WTC11 (cell line): ENCODE measurements at regions not wholly inside any gene's neighbourhood (a gene's known extent, or its start where the extent isn't known, plus 50 kb on each side); places are given as distances from the start of the nearest gene placed in this dataset.

Source experiments
- CREM ChIP-seq: sonication (generic); formaldehyde crosslinking; IDR thresholded peaks from 2 replicates; pipeline ENCODE4 v1.8.1; 2022; ENCODE audit warnings: mild to moderate bottlenecking, missing genetic modification reagents, moderate library complexity
- CTCF ChIP-seq: fragments of 200-600 bp; IDR thresholded peaks from 2 replicates; pipeline ENCODE4 v1.8.0; 2022; ENCODE audit warnings: antibody characterized with exemption
- ETV6 ChIP-seq: sonication (generic); formaldehyde crosslinking; IDR thresholded peaks from 2 replicates; pipeline ENCODE4 v1.8.1; 2022; ENCODE audit warnings: mild to moderate bottlenecking, missing genetic modification reagents
- SP1 ChIP-seq: sonication (generic); formaldehyde crosslinking; conservative IDR thresholded peaks from 2 replicates; pipeline ENCODE4 v1.8.1; 2022; ENCODE audit warnings: missing genetic modification reagents
- TEAD4 ChIP-seq: sonication (generic); formaldehyde crosslinking; IDR thresholded peaks from 2 replicates; pipeline ENCODE4 v1.8.0; 2022; ENCODE audit warnings: mild to moderate bottlenecking, missing genetic modification reagents
- TP53 ChIP-seq: sonication (generic); formaldehyde crosslinking; IDR thresholded peaks from 2 replicates; pipeline ENCODE4 v1.8.1; 2023; ENCODE audit warnings: mild to moderate bottlenecking, missing genetic modification reagents
- ZNF232 ChIP-seq: sonication (generic); formaldehyde crosslinking; IDR thresholded peaks from 2 replicates; pipeline ENCODE4 v1.8.0; 2022; ENCODE audit warnings: mild to moderate bottlenecking, missing genetic modification reagents
- ZNF532 ChIP-seq: fragments of 250-450 bp; sonication (Bioruptor Pico); IDR thresholded peaks from 2 replicates; pipeline ENCODE4 v1.9.0; 2021; ENCODE audit warnings: mild to moderate bottlenecking, borderline replicate concordance
- TF ChIP-seq, protein P1 (sequence below): sonication (generic); formaldehyde crosslinking; IDR thresholded peaks from 2 replicates; pipeline ENCODE4 v1.8.0; 2022; ENCODE audit warnings: missing genetic modification reagents

- TF ChIP-seq CTCF, result no peak
- TF ChIP-seq TEAD4, result no peak
- TF ChIP-seq TP53 (CRISPR knock-in tag), result no peak
- no peak for TF ChIP-seq ETV6 (CRISPR knock-in tag)
- TF ChIP-seq ZNF232 (CRISPR knock-in tag), result no peak
- no peak for TF ChIP-seq CREM (CRISPR knock-in tag)
- no peak for TF ChIP-seq SP1 (CRISPR knock-in tag)
- no peak for TF ChIP-seq ZNF532 (CRISPR knock-in tag)
- TF ChIP-seq, protein P1, sequence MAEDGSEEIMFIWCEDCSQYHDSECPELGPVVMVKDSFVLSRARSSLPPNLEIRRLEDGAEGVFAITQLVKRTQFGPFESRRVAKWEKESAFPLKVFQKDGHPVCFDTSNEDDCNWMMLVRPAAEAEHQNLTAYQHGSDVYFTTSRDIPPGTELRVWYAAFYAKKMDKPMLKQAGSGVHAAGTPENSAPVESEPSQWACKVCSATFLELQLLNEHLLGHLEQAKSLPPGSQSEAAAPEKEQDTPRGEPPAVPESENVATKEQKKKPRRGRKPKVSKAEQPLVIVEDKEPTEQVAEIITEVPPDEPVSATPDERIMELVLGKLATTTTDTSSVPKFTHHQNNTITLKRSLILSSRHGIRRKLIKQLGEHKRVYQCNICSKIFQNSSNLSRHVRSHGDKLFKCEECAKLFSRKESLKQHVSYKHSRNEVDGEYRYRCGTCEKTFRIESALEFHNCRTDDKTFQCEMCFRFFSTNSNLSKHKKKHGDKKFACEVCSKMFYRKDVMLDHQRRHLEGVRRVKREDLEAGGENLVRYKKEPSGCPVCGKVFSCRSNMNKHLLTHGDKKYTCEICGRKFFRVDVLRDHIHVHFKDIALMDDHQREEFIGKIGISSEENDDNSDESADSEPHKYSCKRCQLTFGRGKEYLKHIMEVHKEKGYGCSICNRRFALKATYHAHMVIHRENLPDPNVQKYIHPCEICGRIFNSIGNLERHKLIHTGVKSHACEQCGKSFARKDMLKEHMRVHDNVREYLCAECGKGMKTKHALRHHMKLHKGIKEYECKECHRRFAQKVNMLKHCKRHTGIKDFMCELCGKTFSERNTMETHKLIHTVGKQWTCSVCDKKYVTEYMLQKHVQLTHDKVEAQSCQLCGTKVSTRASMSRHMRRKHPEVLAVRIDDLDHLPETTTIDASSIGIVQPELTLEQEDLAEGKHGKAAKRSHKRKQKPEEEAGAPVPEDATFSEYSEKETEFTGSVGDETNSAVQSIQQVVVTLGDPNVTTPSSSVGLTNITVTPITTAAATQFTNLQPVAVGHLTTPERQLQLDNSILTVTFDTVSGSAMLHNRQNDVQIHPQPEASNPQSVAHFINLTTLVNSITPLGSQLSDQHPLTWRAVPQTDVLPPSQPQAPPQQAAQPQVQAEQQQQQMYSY (CRISPR knock-in tag), result no peak
Measured at GRCh38 chr6:130600880-130601341, 226.3 kb upstream of the SMLR1 start.
